Choroid plexus epithelial cell (primary cell): ENCODE measurements at regions not wholly inside any gene's neighbourhood (a gene's known extent, or its start where the extent isn't known, plus 50 kb on each side); places are given as distances from the start of the nearest gene placed in this dataset.

Experiments
- DNase-seq: peaks from one replicate; pipeline ENCODE4 v3.0.0-alpha.2; 2010; ENCODE audit warnings: low read depth
- H3K4me3 ChIP-seq: 2 replicates; pipeline ENCODE4 v1.5.1; 2011; ENCODE audit warnings: low read depth, mild to moderate bottlenecking, control low read depth, low read length, moderate library complexity
- CTCF ChIP-seq: conservative IDR thresholded peaks from 2 replicates; pipeline ENCODE4 v1.5.1; 2011; ENCODE audit warnings: low read depth, mild to moderate bottlenecking, control low read depth, inconsistent platforms, low read length, moderate library complexity

GRCh38 chr13:73272831-73273230, 214.0 kb downstream of the KLF5 start:
- H3K4me3 ChIP-seq = no peak overlapping the region
- no peak for DNase-seq
- no peak for TF ChIP-seq CTCF

GRCh38 chr13:73268306-73268705, 209.5 kb downstream of the KLF5 start:
- TF ChIP-seq CTCF = no peak
- no peak overlapping the region for H3K4me3 ChIP-seq
- peak; percentile 48 for DNase-seq

- no peak for TF ChIP-seq CTCF
Observed at GRCh38 chr13:73266640-73267180, 207.9 kb downstream of the KLF5 start.

GRCh38 chr13:73262862-73263627, 204.2 kb downstream of the KLF5 start:
- no peak overlapping the region for H3K4me3 ChIP-seq
- no peak for TF ChIP-seq CTCF
- DNase-seq = no peak

More at GRCh38 chr13:73266640-73267180, 207.9 kb downstream of the KLF5 start:
- no peak for DNase-seq
- H3K4me3 ChIP-seq = no peak overlapping the region

- DNase-seq = no peak
- H3K4me3 ChIP-seq = no peak overlapping the region
- TF ChIP-seq CTCF = no peak
Observed at GRCh38 chr13:73261739-73262216, 203.0 kb downstream of the KLF5 start.

- DNase-seq = no peak
- TF ChIP-seq CTCF = no peak
- no peak overlapping the region for H3K4me3 ChIP-seq
Observed at GRCh38 chr13:73259061-73260017, 200.5 kb downstream of the KLF5 start.
